Amniotic stem cell (primary cell): ENCODE measurements at regions not wholly inside any gene's neighbourhood (a gene's known extent, or its start where the extent isn't known, plus 50 kb on each side); places are given as distances from the start of the nearest gene placed in this dataset.

Source experiments
- DNase-seq: peaks from one replicate; lab custom pipeline; 2025; lab: John Stamatoyannopoulos, UW

DNA sequence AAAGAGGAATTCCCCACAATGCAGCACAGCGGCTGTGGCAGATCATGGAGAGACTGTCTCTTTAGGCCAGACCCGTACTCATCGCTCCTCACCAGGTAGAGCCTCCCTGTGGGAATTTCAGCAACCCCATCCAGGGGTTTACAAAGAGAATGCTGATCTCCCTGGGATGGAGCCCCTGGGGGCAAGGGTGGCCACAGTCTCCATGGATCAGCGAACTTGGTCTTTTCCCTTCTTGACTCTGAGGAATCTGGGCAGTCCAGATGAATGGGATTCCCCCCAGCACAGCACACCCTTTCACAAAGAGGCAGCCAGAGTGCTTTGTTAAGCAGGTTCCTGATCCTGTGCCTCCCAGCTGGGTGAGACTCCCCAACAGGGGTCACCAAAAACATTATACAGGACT is 108.7 kb upstream of the RGMB start:
- DNase-seq, result no peak

DNA sequence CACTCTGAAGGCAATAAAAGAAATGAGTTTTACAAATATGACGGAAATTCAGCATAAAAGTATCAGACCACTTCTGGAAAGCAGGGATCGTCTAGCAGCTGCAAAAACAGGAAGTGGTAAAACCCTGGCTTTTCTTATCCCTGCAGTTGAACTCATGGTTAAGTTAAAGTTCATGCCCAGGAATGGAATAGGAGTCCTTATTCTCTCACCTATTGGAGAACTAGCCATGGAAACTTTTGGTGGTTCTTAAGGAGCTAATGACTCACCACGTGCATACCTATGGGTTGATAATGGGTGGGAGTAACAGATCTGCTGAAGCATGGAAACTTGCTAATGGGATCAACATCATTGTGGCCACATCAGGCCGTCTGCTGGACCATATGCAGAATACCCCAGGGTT is 93.5 kb upstream of the RGMB start:
- DNase-seq, result no peak

DNA sequence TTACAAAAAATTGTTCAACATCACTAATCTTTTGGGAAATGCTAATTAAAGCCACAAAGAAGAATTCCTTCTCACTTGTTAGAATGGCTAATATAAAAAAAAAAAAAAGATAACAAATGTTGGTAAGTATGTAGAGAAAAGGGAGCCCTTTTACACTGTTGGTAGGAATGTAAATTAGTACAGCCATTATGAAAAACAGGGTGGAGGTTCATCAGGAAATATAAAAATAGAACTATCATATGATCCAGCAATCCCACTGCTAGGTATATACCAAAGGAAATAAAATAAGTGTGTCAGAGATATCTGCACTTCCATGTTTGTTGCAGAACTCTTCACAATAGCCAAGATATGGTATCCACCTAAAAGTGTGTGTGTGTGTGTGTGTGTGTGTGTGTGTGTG is 83.5 kb upstream of the RGMB start:
- DNase-seq, result no peak

DNA sequence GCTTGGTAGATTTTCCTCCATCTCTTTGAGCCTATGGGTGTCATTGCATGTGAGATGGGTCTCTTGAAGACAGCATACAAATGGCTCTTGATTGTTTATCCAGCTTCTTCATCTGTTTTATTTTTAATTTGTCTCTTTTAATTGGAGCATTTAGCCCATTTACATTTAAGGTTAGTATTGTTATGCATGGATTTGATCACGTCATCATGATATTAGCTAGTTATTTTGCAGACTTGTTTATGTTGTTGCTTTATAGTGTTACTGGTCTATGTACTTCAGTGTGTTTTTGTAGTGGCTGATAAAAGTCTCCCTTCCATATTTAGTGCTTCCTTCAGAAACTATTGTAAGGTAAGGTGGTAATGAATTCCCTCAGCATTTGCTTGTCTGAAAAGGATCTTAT is 78.6 kb upstream of the RGMB start:
- no peak for DNase-seq

DNA sequence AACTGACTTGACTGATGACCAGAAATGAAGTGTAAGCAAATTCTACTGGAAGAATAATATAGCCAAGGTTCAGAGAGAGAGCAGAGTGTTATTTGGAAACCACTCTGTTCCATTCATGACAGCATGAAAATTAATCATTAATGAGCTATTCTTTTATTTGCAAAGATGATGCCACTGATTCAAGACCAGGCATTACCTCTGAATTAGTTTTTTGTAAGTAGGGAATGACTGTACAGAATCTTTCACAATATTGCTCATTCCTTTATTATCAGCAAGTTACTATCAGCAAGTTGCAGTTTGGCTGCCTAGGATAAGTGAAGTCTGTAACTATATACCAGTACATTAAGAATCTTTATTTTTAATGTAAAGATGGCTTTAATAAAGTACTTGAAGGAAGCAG is 75.1 kb upstream of the RGMB start:
- DNase-seq, result no peak

DNA sequence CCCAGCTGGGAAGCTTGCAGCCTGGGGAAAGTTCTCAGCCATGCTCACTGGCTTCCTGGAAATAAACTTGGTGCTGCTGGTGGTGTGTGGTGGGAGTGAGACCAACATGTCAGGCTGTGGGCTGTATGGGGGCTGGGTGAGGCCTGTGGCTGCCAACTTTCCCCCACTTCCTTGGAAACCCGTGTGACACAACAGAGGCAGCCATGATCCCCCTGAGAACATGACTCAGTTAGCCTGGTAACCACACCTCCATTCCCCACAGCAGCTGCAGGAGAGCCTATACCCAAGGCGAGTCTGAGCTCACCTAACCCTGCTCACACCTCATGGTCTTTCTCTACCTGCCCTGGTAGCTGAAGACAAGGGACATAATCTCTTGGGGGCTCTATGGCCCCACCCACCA is 72.7 kb upstream of the RGMB start:
- DNase-seq, result no peak

DNA sequence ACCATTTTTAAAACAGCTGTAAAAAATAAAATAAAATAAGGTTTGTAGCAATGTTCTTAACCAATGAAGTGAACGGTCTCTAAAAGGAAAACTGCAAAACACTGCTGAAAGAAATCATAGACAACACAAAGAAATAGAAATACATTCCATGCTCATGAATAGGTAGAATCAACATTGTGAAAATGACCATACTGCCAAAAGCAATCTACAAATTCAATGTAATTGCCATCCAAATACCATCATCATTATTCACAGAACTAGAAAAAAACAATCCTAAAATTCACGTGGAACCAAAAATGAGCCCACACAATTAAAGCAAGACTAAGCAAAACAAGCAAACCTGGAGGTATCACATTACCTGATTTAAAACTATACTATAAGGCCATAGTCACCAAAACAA is 67.6 kb upstream of the RGMB start:
- no peak for DNase-seq

DNA sequence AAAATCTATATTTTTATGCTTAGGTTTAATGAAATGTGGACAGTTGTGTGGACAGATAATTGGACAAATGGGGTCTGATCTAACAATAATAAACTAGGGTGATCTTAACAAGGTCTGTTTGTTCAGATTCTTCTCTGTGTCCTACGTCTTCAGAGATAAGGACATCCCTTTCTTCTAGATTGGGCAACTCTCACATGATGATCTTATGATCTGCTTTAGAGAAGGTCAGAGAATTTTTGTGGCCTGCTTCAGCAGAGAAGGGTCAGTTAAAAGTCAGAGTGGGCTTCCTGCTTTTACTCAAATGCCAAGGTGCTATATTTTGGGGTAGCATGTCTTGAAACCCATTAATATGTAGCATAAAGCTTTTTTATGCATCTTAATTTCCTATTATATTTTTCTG is 63.8 kb upstream of the RGMB start:
- no peak for DNase-seq

DNA sequence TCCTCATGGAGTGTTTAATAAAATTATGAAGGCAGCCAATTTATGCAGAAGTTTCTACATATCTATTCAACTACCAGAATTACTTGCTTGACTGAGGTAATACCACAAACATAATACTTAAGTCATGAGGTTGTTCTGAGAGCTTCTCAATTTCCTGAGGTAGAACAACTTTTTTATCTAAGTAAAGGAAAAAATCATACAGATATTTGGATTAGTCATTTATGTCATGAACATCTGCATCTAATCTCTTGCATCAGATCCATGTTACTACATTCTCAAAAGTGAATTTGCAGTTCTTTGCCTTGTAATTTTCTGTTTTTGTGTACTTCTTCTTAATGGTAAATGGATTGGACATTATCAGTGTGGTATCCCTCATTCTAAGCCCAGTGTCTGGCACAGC is 60.4 kb upstream of the RGMB start:
- no peak for DNase-seq

DNA sequence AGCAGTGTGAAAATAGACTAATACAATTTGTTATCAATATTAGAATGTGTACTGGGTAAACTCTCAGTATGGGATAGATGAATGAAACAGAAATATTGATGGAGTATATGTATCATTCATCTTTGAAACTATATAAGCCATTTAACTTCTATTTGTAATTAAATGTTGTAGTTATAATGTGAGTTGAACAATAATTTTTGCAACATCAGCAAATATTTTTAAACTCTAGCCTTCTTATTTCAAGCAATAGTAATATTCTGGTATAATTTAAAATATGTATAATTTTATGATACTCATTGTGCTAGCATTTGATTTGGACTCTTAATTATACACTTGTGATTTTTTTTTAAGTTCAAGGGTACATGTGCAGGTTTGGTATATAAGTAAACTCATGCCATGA is 59.6 kb upstream of the RGMB start:
- DNase-seq, result no peak

DNA sequence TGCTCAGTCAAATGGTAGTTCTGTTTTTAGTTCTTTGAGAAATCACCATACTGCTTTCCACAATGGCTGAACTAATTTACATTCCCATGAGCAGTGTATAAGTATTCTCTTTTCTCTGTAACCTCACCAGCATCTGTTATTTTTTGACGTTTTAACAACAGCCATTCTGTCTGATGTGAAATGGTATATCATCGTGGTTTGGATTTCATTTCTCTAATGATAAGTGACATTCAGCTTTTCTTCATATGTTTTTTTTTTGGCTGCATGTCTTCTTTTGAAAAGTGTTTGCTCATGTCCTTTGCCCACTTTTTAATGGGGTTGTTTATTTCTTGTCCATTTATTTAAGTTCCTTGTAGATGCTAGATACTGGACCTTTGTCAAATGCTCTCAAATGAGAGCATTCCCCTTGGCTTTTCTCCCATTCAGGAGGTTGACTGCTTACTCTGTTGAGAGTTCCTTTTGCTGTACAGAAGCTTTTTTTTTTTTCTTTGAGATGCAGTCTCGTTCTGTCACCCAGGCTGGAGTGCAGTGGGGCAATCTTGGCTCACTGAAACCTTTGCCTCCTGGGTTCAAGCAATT is 58.7 kb upstream of the RGMB start:
- no peak for DNase-seq

DNA sequence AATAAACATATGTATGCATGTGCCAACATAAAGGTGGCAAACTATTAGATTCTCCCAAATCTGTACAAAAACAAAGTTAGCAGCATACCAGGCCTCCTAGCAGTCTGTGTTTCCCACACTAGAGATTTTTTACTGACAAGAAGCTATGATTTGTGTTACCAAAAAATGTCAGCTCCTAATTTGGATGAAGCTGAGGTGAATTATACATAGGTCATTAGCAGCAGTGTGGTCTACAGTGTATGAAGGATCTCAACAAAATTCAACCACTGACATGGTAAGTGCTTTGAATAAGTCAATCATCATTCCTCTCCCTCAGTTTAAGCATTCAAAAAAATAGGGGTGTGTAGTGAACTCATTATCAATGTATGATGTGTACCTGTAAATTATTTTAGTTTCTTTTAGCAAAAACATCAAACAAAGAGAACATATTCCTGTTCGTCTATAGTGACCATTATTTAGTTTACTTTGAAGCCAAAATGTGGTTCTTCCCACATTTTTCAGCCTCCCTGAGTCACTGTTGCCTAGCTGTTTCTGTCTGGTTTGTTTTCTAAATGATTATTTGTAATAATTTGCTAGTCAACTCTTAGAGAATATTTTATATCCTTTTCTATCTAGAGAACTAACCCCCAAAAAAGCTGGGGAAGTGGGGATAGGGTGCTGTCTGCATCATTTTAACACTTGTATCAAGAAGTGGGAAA is 52.1 kb upstream of the RGMB start:
- no peak for DNase-seq

DNA sequence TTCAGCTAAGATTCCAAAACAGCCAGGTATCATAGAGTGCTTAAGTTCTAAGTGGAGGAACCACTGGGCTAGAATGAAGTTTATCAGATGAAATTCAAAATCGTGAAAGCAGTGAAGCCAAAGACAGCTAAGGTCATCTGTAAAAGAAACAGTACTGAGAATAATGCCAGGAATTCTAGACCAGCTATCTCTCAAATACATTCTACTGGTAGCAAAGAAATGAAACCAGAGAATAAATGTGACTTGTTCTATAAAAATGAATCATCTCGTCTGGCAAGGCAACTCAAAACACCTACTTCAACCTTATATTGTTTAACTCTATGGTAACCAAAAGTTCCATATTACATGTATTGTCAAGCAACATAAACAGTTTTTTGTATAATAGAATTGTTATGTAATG is 51.3 kb upstream of the RGMB start:
- DNase-seq, result no peak

DNA sequence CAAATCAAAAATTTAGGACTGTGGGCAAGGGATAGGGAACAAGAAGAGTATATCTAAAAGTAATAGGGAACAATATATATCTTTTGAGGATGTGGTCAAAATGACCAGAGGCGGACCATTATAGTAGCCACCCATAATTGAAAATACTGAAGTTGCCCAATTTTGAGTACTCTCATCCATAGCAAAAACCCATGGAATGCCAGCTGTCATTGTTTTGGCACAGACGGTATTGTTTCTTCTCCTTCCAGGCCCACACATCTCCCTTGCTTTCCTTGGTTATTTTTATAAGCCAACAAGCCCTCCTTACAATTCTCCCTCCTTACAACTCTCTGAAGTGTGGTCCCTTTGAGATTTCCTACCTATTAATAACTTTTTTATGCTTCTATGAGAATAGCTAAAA is 50.4 kb upstream of the RGMB start:
- no peak for DNase-seq
